Mammary epithelial cell (primary cell): ENCODE measurements at regions not wholly inside any gene's neighbourhood (a gene's known extent, or its start where the extent isn't known, plus 50 kb on each side); places are given as distances from the start of the nearest gene placed in this dataset.

Experiments
- EZH2 ChIP-seq: IDR thresholded peaks from 2 replicates; pipeline ENCODE4 v1.6.1; 2012; ENCODE audit warnings: low read length, inconsistent platforms, borderline replicate concordance
- TF ChIP-seq, protein P1 (sequence below), 2 donors: IDR thresholded peaks in 1 of 2; conservative IDR thresholded peaks in 1 of 2; 2 replicates each; pipeline ENCODE4 v1.5.1; 2011 to 2012; ENCODE audit warnings: inconsistent platforms in 2 of 2, low read length in 2 of 2, mild to moderate bottlenecking in 2 of 2, control low read depth in 1 of 2, low read depth in 1 of 2; ENCODE audit not compliant: insufficient read depth in 1 of 2; ENCODE audit errors: extremely low read depth in 1 of 2

- TF ChIP-seq, protein P1, sequence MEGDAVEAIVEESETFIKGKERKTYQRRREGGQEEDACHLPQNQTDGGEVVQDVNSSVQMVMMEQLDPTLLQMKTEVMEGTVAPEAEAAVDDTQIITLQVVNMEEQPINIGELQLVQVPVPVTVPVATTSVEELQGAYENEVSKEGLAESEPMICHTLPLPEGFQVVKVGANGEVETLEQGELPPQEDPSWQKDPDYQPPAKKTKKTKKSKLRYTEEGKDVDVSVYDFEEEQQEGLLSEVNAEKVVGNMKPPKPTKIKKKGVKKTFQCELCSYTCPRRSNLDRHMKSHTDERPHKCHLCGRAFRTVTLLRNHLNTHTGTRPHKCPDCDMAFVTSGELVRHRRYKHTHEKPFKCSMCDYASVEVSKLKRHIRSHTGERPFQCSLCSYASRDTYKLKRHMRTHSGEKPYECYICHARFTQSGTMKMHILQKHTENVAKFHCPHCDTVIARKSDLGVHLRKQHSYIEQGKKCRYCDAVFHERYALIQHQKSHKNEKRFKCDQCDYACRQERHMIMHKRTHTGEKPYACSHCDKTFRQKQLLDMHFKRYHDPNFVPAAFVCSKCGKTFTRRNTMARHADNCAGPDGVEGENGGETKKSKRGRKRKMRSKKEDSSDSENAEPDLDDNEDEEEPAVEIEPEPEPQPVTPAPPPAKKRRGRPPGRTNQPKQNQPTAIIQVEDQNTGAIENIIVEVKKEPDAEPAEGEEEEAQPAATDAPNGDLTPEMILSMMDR (conservative IDR thresholded peaks at IDR 0.05 in 1 of 2, IDR thresholded peaks at IDR 0.05 in 1 of 2; ENCODE audit: extremely low read depth in 1 of 2, insufficient read depth in 1 of 2, low read depth in 1 of 2, low read length in 2 of 2): no peak
- no peak for TF ChIP-seq EZH2
These were observed 131.5 kb downstream of the SPATA19 start for GRCh38 chr11:133713844-133714243.
